Heart right ventricle (tissue), 16 donors: ENCODE measurements at regions not wholly inside any gene's neighbourhood (a gene's known extent, or its start where the extent isn't known, plus 50 kb on each side); places are given as distances from the start of the nearest gene placed in this dataset.

Experiments
- ATAC-seq, 8 donors: fragments of 200-7000 bp; cut with Tn5 transposase; one replicate each; pipeline ENCODE4 v1.9.1; 2020; ENCODE audit warnings: mild to moderate bottlenecking in 8 of 8, moderate library complexity in 8 of 8, moderate number of reproducible peaks in 1 of 8
- DNase-seq, 2 donors: peaks; one replicate each; pipeline ENCODE4 v3.0.0-alpha.2; 2020
- H3K27ac ChIP-seq, 10 donors: fragments of 200-600 bp; sonication (generic) in 2 of 10; one replicate each; pipeline versions ENCODE4 v1.5.0 to v1.8.0; 2020 to 2022; ENCODE audit warnings: mild to moderate bottlenecking in 3 of 10
- H3K27me3 ChIP-seq, 7 donors: fragments of 200-600 bp; one replicate each; pipeline ENCODE4 v1.8.0; 2021 to 2022; ENCODE audit warnings: mild to moderate bottlenecking in 2 of 7
- H3K36me3 ChIP-seq, 9 donors: fragments of 200-600 bp; sonication (generic) in 1 of 9; one replicate each; pipeline versions ENCODE4 v1.5.0 to v1.8.0; 2020 to 2022; ENCODE audit warnings: mild to moderate bottlenecking in 2 of 9
- H3K4me1 ChIP-seq, 9 donors: fragments of 200-600 bp; sonication (generic) in 1 of 9; one replicate each; pipeline versions ENCODE4 v1.5.0 to v1.8.0; 2020 to 2022; ENCODE audit warnings: mild to moderate bottlenecking in 4 of 9
- H3K4me3 ChIP-seq, 10 donors: fragments of 200-600 bp; sonication (generic) in 2 of 10; one replicate each; pipeline versions ENCODE4 v1.5.0 to v1.8.0; 2020 to 2022; ENCODE audit warnings: mild to moderate bottlenecking in 7 of 10, moderate library complexity in 2 of 10
- H3K9me3 ChIP-seq, 11 donors: fragments of 200-600 bp in 10 of 11; sonication (generic) in 2 of 11; one replicate each; pipeline versions ENCODE4 v1.5.0 to v1.8.0; 2013 to 2022; ENCODE audit warnings: mild to moderate bottlenecking in 2 of 11, control low read depth in 1 of 11, moderate library complexity in 1 of 11
- WGBS, 2 donors: extraction: QIAGEN DNeasy Blood & Tissue Kit; methylation state at CpG; one replicate each; pipeline ENCODE4 v1.1.7; 2013; ENCODE audit warnings: inconsistent platforms in 1 of 2; 5-methylcytosine and 5-hydroxymethylcytosine counted together
- intact Hi-C, 10 donors: fragments of 100-400 bp; cut with DNase I; formaldehyde crosslinking; loops; one replicate each; pipeline versions ENCODE4 v1.11.1 to v1.14.2; 2022
- TF ChIP-seq, protein P1 (sequence below), 9 donors: fragments of 200-600 bp; sonication (generic) in 2 of 9; IDR thresholded peaks; one replicate each; pipeline versions ENCODE4 v1.5.0 to v1.8.0; 2021 to 2022; ENCODE audit warnings: antibody characterized with exemption in 9 of 9, mild to moderate bottlenecking in 5 of 9, moderate library complexity in 1 of 9
- donor health status: Arrhythmogenic right ventricular cardiomyopathy.
- donor health status: ischemic (EF 13 %, LVEDD 7.1; RV severe dilation, severe dysfunction).
- donor health status: healthy with polysubstance abuse.
- donor health status: DM: no; HTN: yes; CAD: no.
- donor health status: DM: no; HTN: no; CAD: no.
- donor health status: ischemic (EF 25% LVEDD 6.9; RV normal size, moderate dysfunction).
- donor health status: ischemic (EF 25% LVEDD 5.7; RV mildly dilated, moderate dysfunction).
- donor health status: healthy.
- donor health status: DM: yes; HTN: yes; CAD: no.
- donor health status: Ischemic cardiomyopathy.
- donor health status: ischemic (EF 35%, LVEDD 5.7; RV mildly dilated, moderate dysfunction).
- donor health status: nonischemic (EF 11% LVEDD 7.7; RV severe dilation, severe dysfunction).
- donor health status: DM: yes; HTN: yes; CAD: no.
- donor health status: PGD.
- donor health status: ischemic (EF 29% LVEDD 5.4; RV normal size, mild dysfunction).
- donor health status: nonischemic (EF 23%, LVEDD 6.1; RV moderate dilation, normal function).

DNA sequence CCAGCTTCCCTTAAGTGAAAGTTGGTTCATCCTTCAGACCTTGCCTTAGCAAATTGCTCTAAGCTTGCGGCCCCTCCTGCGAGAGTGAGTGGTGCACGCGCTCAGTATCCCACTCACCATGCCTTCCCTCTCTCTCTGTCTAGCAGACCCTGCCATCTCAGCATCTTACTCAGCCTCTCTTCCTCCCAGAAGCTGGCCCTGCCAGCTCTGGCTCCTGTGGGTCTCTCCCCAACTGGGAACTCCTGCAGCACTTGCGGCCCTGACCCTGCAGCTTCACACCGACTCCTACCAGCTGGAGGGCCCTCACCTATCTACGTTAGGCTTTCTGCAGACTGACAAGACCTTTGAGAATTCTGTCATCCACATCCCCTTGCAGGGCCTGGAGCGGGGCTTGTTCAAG is 286.1 kb upstream of the TLE3 start:
- DNase-seq (no peak), ATAC-seq (no peak)
- intact Hi-C loops: no loop called here
- WGBS, 2 donors: 94 to 95% methylated on average over 8 of the region's 8 CpGs
- peaks cover 0 to 13% (median 5%) of the 10 kb centered on the region in 11 donors for H3K9me3 ChIP-seq
- TF ChIP-seq, protein P1, sequence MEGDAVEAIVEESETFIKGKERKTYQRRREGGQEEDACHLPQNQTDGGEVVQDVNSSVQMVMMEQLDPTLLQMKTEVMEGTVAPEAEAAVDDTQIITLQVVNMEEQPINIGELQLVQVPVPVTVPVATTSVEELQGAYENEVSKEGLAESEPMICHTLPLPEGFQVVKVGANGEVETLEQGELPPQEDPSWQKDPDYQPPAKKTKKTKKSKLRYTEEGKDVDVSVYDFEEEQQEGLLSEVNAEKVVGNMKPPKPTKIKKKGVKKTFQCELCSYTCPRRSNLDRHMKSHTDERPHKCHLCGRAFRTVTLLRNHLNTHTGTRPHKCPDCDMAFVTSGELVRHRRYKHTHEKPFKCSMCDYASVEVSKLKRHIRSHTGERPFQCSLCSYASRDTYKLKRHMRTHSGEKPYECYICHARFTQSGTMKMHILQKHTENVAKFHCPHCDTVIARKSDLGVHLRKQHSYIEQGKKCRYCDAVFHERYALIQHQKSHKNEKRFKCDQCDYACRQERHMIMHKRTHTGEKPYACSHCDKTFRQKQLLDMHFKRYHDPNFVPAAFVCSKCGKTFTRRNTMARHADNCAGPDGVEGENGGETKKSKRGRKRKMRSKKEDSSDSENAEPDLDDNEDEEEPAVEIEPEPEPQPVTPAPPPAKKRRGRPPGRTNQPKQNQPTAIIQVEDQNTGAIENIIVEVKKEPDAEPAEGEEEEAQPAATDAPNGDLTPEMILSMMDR (IDR thresholded peaks at IDR 0.05): no peak
- no peaks in the 10 kb centered on the region for H3K36me3 ChIP-seq
- no peaks in the 10 kb centered on the region for H3K4me1 ChIP-seq
- H3K4me3 ChIP-seq: no peak overlapping the region
- no peak overlapping the region for H3K27ac ChIP-seq
- no peaks in the 10 kb centered on the region for H3K27me3 ChIP-seq

DNA sequence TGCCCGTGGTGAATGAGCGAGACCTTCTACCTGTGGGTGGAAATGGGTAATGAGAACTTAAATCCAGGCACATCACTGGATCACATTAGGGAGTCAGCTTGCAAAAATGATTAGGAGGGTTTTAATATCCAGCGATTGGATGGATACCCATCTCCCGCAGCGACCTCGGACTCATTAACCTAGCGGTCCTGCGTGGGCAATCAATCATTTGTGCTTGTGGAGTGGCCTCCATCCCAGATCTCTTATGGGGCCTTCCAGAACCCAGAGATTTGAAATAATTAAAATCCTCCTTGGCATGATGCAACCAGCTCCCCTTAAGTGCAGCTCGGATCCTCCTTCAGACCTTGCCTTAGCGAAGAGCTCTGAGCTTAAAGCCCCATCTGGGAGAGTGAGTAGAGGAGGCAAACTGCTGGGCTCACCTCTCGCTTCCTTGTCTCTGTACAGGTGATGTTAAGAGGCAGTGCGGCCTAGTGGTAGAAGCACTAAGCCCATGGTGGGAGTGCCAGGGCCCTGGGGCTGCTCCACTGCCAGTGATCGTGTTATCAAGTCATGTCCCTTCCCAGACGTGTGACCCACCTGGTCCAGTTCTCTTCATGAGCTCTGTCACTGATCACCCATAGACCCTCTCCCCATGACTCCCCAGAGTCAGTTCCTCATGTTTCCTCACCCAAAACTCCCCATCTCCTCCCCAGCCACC is 285.2 kb upstream of the TLE3 start:
- ATAC-seq: no peak
- intact Hi-C loops: no loop called here
- H3K27me3 ChIP-seq: no peaks in the 10 kb centered on the region
- H3K4me1 ChIP-seq: no peaks in the 10 kb centered on the region
- H3K9me3 ChIP-seq: peaks cover 0 to 13% (median 5%) of the 10 kb centered on the region in 11 donors
- no peak for DNase-seq
- no peak overlapping the region for H3K4me3 ChIP-seq
- H3K27ac ChIP-seq: no peak overlapping the region
- H3K36me3 ChIP-seq: no peaks in the 10 kb centered on the region
- WGBS, 2 donors: 96 to 97% methylated on average over 14 of the region's 14 CpGs
- TF ChIP-seq, protein P1 (IDR thresholded peaks at IDR 0.05): no peak

DNA sequence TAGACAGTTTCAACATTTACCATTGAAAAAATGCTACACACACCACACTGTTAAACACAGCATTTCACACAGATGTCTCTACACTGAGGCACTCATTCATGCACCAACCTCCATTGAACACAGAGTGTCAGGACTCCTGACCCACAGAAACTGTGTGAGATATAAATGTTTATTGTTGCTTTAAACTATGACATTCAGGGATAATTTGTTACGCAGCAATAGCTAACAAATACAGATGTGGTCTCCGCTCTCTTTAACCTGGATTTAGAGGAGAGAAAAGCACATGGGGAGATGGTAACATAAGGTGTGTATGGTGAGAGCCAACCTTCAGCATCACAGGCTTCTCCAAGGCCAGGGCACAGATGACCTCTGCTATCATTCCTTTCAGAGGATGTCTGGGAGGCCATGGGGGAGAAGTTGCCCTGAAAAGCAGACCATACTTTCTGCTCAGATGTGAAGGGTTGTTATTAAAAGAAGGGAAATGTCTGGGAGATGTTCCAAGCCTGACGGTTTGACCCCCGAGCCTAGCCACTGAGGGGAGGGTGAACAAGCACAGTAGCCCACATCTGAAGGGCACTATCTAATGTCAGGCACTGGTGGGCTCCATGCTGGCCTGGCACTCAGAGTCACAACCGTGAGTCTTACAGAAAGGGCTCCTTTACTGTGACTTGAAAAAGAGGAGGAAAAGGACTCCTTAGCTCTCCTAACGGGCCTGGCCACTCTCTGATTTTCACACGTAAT is 284.5 kb upstream of the TLE3 start:
- Histone ChIP-seq H3K4me3 (no peak overlapping the region), H3K36me3 (no peaks in the 10 kb centered on the region), H3K27ac (no peak overlapping the region), H3K9me3 (peaks cover 0 to 13% (median 5%) of the 10 kb centered on the region in 11 donors), H3K4me1 (peaks cover under 1 to 5% (median 3%) of the 10 kb centered on the region in 9 donors), H3K27me3 (peaks cover 0 to 3% (median 0%) of the 10 kb centered on the region in 7 donors)
- TF ChIP-seq, protein P1 (IDR thresholded peaks at IDR 0.05): no peak
- 90 to 93% methylated on average over 7 of the region's 7 CpGs for WGBS, 2 donors
- DNase-seq: no peak
- ATAC-seq: no peak
- intact Hi-C loops: no loop called here

DNA sequence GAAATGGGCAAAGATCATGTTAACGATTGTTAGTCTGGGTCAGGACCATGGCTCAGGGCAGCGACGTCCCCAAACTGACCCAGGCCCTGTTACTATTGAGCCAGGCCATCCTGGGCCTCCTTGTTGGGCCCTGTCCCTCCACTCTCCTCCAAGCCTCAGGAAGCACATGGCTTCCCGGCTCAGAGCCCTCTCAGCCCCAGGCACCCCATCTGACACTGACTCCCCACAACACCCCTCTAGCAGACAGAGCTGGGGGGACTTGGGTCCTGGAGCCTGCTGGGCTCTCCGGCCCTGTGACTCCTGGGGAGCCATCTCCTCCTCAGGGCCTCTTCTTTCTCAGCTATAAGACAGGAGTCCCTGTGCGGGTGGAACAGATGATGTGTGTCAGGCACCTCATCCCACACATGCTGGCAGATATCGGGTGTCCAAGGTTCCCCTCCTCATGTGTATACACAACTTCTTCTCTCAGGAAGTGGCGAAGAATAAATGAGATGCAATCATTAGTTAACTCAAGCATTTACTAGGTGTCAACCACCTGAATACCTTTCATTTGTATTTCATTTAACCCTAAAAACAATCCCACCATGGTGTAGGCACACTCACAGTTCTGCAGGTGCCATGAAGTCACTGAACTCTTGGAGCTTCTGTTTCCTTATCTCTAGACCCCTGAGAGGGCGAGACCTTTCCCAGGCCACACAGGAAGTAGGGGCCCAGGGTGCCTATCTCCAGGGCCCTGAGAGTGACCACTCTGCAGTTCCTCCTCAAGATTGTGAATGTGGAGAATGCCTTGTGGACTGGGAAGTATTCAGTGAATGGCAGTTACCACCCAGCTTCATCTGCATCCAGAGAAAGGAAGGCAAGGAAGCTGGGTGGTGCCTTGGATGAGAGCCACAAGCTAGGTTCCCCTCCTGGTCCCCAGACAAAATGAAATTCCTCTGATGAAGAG is 282.5 kb upstream of the TLE3 start:
- no peak overlapping the region for H3K4me3 ChIP-seq
- peaks cover 0 to 13% (median 5%) of the 10 kb centered on the region in 11 donors for H3K9me3 ChIP-seq
- H3K4me1 ChIP-seq: peaks cover 10 to 25% (median 23%) of the 10 kb centered on the region in 9 donors
- no peak overlapping the region for H3K27ac ChIP-seq
- WGBS, 2 donors: 96% methylated on average over 9 of the region's 9 CpGs
- intact Hi-C loops: loop anchor here in 2 of 10 donors (2.0 to 10.0 kb wide), 2 partner anchors 75 to 905 kb away; no protein-coding TSS in a partner anchor
- no peak for ATAC-seq
- DNase-seq: no peak
- peaks cover 0 to 6% (median 0%) of the 10 kb centered on the region in 7 donors for H3K27me3 ChIP-seq
- TF ChIP-seq, protein P1 (IDR thresholded peaks at IDR 0.05): no peak
- no peaks in the 10 kb centered on the region for H3K36me3 ChIP-seq
